SK-N-MC (cell line): ENCODE measurements at regions not wholly inside any gene's neighbourhood (a gene's known extent, or its start where the extent isn't known, plus 50 kb on each side); places are given as distances from the start of the nearest gene placed in this dataset.

Experiments
- EZH2 ChIP-seq: fragments of 200-600 bp; sonication (generic); IDR thresholded peaks from one replicate; pipeline ENCODE4 v1.6.1; 2017; ENCODE audit warnings: antibody characterized with exemption
- POLR2AphosphoS5 ChIP-seq: IDR thresholded peaks from 2 replicates; pipeline ENCODE4 v1.6.1; 2012; ENCODE audit warnings: mild to moderate bottlenecking, low read depth, low read length, borderline replicate concordance

DNA sequence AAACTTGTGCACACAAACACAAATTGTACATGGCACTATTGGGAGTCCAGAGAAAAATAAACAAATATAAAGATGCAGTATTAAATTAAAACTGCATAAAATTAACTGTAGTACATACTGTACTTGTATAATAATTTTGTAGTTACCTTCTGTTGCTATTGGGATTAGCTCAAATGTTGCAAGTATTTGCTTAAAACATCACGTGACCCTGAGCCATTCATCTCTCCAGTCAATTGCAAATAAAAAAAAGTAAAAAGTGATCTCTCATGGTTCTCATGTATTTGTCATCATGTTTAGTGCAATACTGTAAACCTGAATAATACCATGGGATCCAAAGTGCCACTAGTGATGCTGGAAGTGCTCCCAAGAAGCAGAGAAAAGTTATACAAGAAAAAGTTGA is 88.1 kb upstream of the NAV3 start:
- TF ChIP-seq POLR2AphosphoS5 (no peak), EZH2 (no peak)
